HG03095 (cell line): ENCODE measurements at regions not wholly inside any gene's neighbourhood (a gene's known extent, or its start where the extent isn't known, plus 50 kb on each side); places are given as distances from the start of the nearest gene placed in this dataset.
A peak's percentile ranks its signal among the peaks of the same experiment; 100 is the strongest.
"Not testable (repeated sequence)": the region's sequence is repeated elsewhere in the genome, so short reads cannot be mapped to it uniquely, and the experiment has no call there.

Source experiments
- ATAC-seq: cut with Tn5 transposase; IDR thresholded peaks from one replicate; pipeline ENCODE4 v1.9.1; 2021; ENCODE audit warnings: moderate library complexity; ENCODE audit not compliant: unreplicated experiment

GRCh38 chr3:72081471-72082185 is 296.7 kb upstream of the PROK2 start:
- ATAC-seq: no peak

- ATAC-seq: no peak
These were observed 295.9 kb upstream of the PROK2 start for GRCh38 chr3:72080800-72081199.

GRCh38 chr3:72080095-72080494 is 295.1 kb upstream of the PROK2 start:
- ATAC-seq: no peak

GRCh38 chr3:72079369-72079872 is 294.5 kb upstream of the PROK2 start:
- no peak for ATAC-seq

GRCh38 chr3:72078676-72079368 is 293.9 kb upstream of the PROK2 start:
- ATAC-seq: no peak

- peak; percentile 43 for ATAC-seq
These were observed 292.7 kb upstream of the PROK2 start for GRCh38 chr3:72077473-72078259.

- not testable (repeated sequence) for ATAC-seq
These were observed 290.9 kb upstream of the PROK2 start for GRCh38 chr3:72075848-72076247.

- ATAC-seq: no peak
These were observed 286.7 kb upstream of the PROK2 start for GRCh38 chr3:72071624-72072023.

GRCh38 chr3:72070005-72070404 is 285.1 kb upstream of the PROK2 start:
- no peak for ATAC-seq

- ATAC-seq: no peak
These were observed 284.6 kb upstream of the PROK2 start for GRCh38 chr3:72069543-72069942.

GRCh38 chr3:72068621-72069020 is 283.7 kb upstream of the PROK2 start:
- no peak for ATAC-seq

GRCh38 chr3:72067721-72068120 is 282.8 kb upstream of the PROK2 start:
- no peak for ATAC-seq

GRCh38 chr3:72065872-72066641 is 281.1 kb upstream of the PROK2 start:
- no peak for ATAC-seq

- ATAC-seq: no peak
These were observed 280.3 kb upstream of the PROK2 start for GRCh38 chr3:72065236-72065635.

GRCh38 chr3:72064727-72065126 is 279.8 kb upstream of the PROK2 start:
- not testable (repeated sequence) for ATAC-seq

GRCh38 chr3:72062017-72062416 is 277.1 kb upstream of the PROK2 start:
- no peak for ATAC-seq

GRCh38 chr3:72060447-72061034 is 275.6 kb upstream of the PROK2 start:
- no peak for ATAC-seq

- ATAC-seq: no peak
These were observed 273.6 kb upstream of the PROK2 start for GRCh38 chr3:72058493-72059081.

GRCh38 chr3:72055436-72055835 is 270.5 kb upstream of the PROK2 start:
- no peak for ATAC-seq

GRCh38 chr3:72054976-72055375 is 270.0 kb upstream of the PROK2 start:
- ATAC-seq: no peak
